Keratinocyte (primary cell): ENCODE measurements at regions not wholly inside any gene's neighbourhood (a gene's known extent, or its start where the extent isn't known, plus 50 kb on each side); places are given as distances from the start of the nearest gene placed in this dataset.

Experiments
- DNase-seq: peaks from one replicate; pipeline ENCODE4 v3.0.0-alpha.2; 2011; ENCODE audit warnings: low read depth, missing footprints, low spot score
- FAIRE-seq: peaks from 2 replicates; lab custom pipeline; 2011; peaks lifted over from hg19 to GRCh38; lab: Jason Lieb, UNC
- H2AFZ ChIP-seq: 2 replicates; pipeline ENCODE4 v1.6.0; 2012; ENCODE audit warnings: low read length, control low read depth, inconsistent platforms; ENCODE audit not compliant: control insufficient read depth
- H3K27ac ChIP-seq: 2 replicates; pipeline ENCODE4 v1.5.1; 2011; ENCODE audit warnings: low read length; ENCODE audit not compliant: control insufficient read depth, insufficient read depth
- H3K27me3 ChIP-seq: 3 replicates; pipeline ENCODE4 v1.6.0; 2011; ENCODE audit warnings: low read length; ENCODE audit not compliant: control insufficient read depth, insufficient read depth; ENCODE audit errors: extremely low read depth
- H3K36me3 ChIP-seq, 2 experiments: 2 replicates in 1 of 2; 3 replicates in 1 of 2; pipeline ENCODE4 v1.5.1; 2011; ENCODE audit warnings: low read length in 2 of 2, mild to moderate bottlenecking in 1 of 2; ENCODE audit not compliant: control insufficient read depth in 2 of 2, insufficient read depth in 2 of 2; ENCODE audit errors: extremely low read depth in 1 of 2
- H3K4me1 ChIP-seq: 3 replicates; pipeline ENCODE4 v1.5.1; 2011; ENCODE audit warnings: low read length; ENCODE audit not compliant: control insufficient read depth, insufficient read depth; ENCODE audit errors: extremely low read depth
- H3K4me2 ChIP-seq: 3 replicates; pipeline ENCODE4 v1.6.0; 2011; ENCODE audit warnings: low read depth, low read length; ENCODE audit not compliant: control insufficient read depth, insufficient read depth; ENCODE audit errors: extremely low read depth
- H3K4me3 ChIP-seq, 3 experiments: fragments of 200-600 bp in 1 of 3; sonication (generic) in 1 of 3; 2 replicates in 2 of 3; 3 replicates in 1 of 3; pipeline ENCODE4 v1.5.1; 2011 to 2016; ENCODE audit warnings: low read length in 3 of 3, mild to moderate bottlenecking in 3 of 3, control low read depth in 2 of 3, inconsistent platforms in 1 of 3, low read depth in 1 of 3, mixed read lengths in 1 of 3, mixed run types in 1 of 3, moderate library complexity in 1 of 3; ENCODE audit not compliant: control insufficient read depth in 2 of 3, insufficient read depth in 2 of 3; ENCODE audit errors: extremely low read depth in 1 of 3
- H3K79me2 ChIP-seq: 2 replicates; pipeline ENCODE4 v1.6.0; 2012; ENCODE audit warnings: low read length; ENCODE audit not compliant: control insufficient read depth, insufficient read depth
- H3K9ac ChIP-seq: 3 replicates; pipeline ENCODE4 v1.6.0; 2011; ENCODE audit warnings: low read length; ENCODE audit not compliant: control insufficient read depth, insufficient read depth; ENCODE audit errors: extremely low read depth
- H3K9me1 ChIP-seq: 3 replicates; pipeline ENCODE4 v1.6.0; 2011; ENCODE audit warnings: low read length; ENCODE audit not compliant: control insufficient read depth, insufficient read depth; ENCODE audit errors: extremely low read depth
- H3K9me3 ChIP-seq: 2 replicates; pipeline ENCODE4 v1.5.1; 2012; ENCODE audit warnings: low read depth, low read length; ENCODE audit not compliant: control insufficient read depth
- H4K20me1 ChIP-seq: 3 replicates; pipeline ENCODE4 v1.6.0; 2011; ENCODE audit warnings: low read length; ENCODE audit not compliant: control insufficient read depth, insufficient read depth; ENCODE audit errors: extremely low read depth
- CTCF ChIP-seq, 3 experiments: IDR thresholded peaks in 1 of 3; conservative IDR thresholded peaks in 1 of 3; optimal IDR thresholded peaks in 1 of 3; 2 replicates in 2 of 3; 3 replicates in 1 of 3; pipeline versions ENCODE3 to v1.5.1; 2011; ENCODE audit warnings: low read length in 3 of 3, mild to moderate bottlenecking in 3 of 3, moderate library complexity in 2 of 3, control low read depth in 1 of 3, inconsistent platforms in 1 of 3; ENCODE audit not compliant: insufficient read depth in 2 of 3; ENCODE audit errors: extremely low read depth in 1 of 3
- EZH2 ChIP-seq: IDR thresholded peaks from one replicate; pipeline ENCODE4 v1.6.1; 2012; ENCODE audit warnings: inconsistent platforms, mild to moderate bottlenecking, low read length, moderate library complexity
- dilution Hi-C: fragments of 300-500 bp; cut with MboI; formaldehyde crosslinking; loops from one replicate; pipeline ENCODE4 v1.7.0; 2020; ENCODE audit warnings: low sequenced_read_pairs; ENCODE audit not compliant: extremely low pct_ligation_motif_present

- TF ChIP-seq CTCF (optimal IDR thresholded peaks at IDR 0.05 in 1 of 3, IDR thresholded peaks at IDR 0.05 in 1 of 3, conservative IDR thresholded peaks at IDR 0.05 in 1 of 3; ENCODE audit: extremely low read depth in 1 of 3, insufficient read depth in 2 of 3, low read length in 3 of 3) (no peak), EZH2 (no peak)
- Histone ChIP-seq H3K27ac (no peak overlapping the region), H3K9ac (no peak overlapping the region), H2AFZ (no peak overlapping the region), H3K36me3 (no peaks in the 10 kb centered on the region), H4K20me1 (no peaks in the 10 kb centered on the region), H3K9me1 (no peaks in the 10 kb centered on the region), H3K4me1 (peaks cover 5% of the 10 kb centered on the region), H3K27me3 (no peaks in the 10 kb centered on the region), H3K79me2 (no peaks in the 10 kb centered on the region), H3K4me3 (no peak overlapping the region), H3K4me2 (no peak overlapping the region), H3K9me3 (no peaks in the 10 kb centered on the region)
- dilution Hi-C loops, result no loop called here
- DNase-seq (no peak), FAIRE-seq (no peak)
Observed at GRCh38 chr7:42833411-42833810, 78.5 kb downstream of the C7orf25 start.

- Histone ChIP-seq H4K20me1 (no peaks in the 10 kb centered on the region), H3K4me2 (no peak overlapping the region), H3K4me1 (peaks cover 5% of the 10 kb centered on the region), H3K27ac (no peak overlapping the region), H3K36me3 (no peaks in the 10 kb centered on the region), H3K79me2 (no peaks in the 10 kb centered on the region), H2AFZ (no peak overlapping the region), H3K9me3 (no peaks in the 10 kb centered on the region), H3K9ac (no peak overlapping the region), H3K9me1 (no peaks in the 10 kb centered on the region), H3K4me3 (no peak overlapping the region), H3K27me3 (no peaks in the 10 kb centered on the region)
- TF ChIP-seq CTCF (optimal IDR thresholded peaks at IDR 0.05 in 1 of 3, IDR thresholded peaks at IDR 0.05 in 1 of 3, conservative IDR thresholded peaks at IDR 0.05 in 1 of 3; ENCODE audit: extremely low read depth in 1 of 3, insufficient read depth in 2 of 3, low read length in 3 of 3) (no peak), EZH2 (no peak)
- DNase-seq (no peak), FAIRE-seq (no peak)
- dilution Hi-C loops, result no loop called here
Observed at GRCh38 chr7:42832667-42833066, 79.2 kb downstream of the C7orf25 start.
